ENCODE measurements at regions not wholly inside any gene's neighbourhood (a gene's known extent, or its start where the extent isn't known, plus 50 kb on each side); places are given as distances from the start of the nearest gene placed in this dataset.
A peak's percentile ranks its signal among the peaks of the same experiment; 100 is the strongest.

- H3K9me3 Mint-ChIP-seq: peaks cover 5% of the 10 kb centered on the region
Measured at GRCh38 chr11:109789901-109790300, 303.3 kb upstream of the ZC3H12C start.

GRCh38 chr11:109791337-109791736 is 301.9 kb upstream of the ZC3H12C start:
- Mint-ChIP-seq H3K27ac (no peak overlapping the region), H3K4me3 (no peak overlapping the region), H3K4me1 (peaks cover 12% of the 10 kb centered on the region), H3K36me3 (ENCODE audit: low read depth) (no peaks in the 10 kb centered on the region), H3K27me3 (ENCODE audit: insufficient read depth) (no peaks in the 10 kb centered on the region), H3K9me3 (peaks cover 5% of the 10 kb centered on the region)
- TF ChIP-seq CTCF (conservative IDR thresholded peaks at IDR 0.05): no peak
- peak overlapping the region; percentile 36 for H3K4me3 ChIP-seq (ENCODE audit: low read length)
- no peaks in the 10 kb centered on the region for H3K27me3 ChIP-seq (ENCODE audit: control insufficient read depth, insufficient read depth, low read length, poor library complexity, severe bottlenecking)
- no peaks in the 10 kb centered on the region for H3K4me1 ChIP-seq (ENCODE audit: control insufficient read depth, insufficient read depth, low read length)
- H3K36me3 ChIP-seq (ENCODE audit: control insufficient read depth, insufficient read depth, low read length): no peaks in the 10 kb centered on the region
- 93 to 100% methylated on average over 2 of the region's 2 CpGs for WGBS, 2 experiments (ENCODE audit: insufficient coverage in 1 of 2, insufficient read length in 1 of 2)
- no peak overlapping the region for H3K27ac ChIP-seq (ENCODE audit: low read depth, low read length)
- H3K9ac ChIP-seq (ENCODE audit: extremely low read depth, low read length, poor library complexity, severe bottlenecking): no peak overlapping the region
- no peak for DNase-seq
- H3K9me3 ChIP-seq (ENCODE audit: control insufficient read depth, low read length): peaks cover 29% of the 10 kb centered on the region

More at GRCh38 chr11:109789901-109790300, 303.3 kb upstream of the ZC3H12C start:
- no peak overlapping the region for H3K27ac Mint-ChIP-seq
- 50 to 60% methylated on average over 1 of the region's 1 CpG for WGBS, 2 experiments (ENCODE audit: insufficient coverage in 1 of 2, insufficient read length in 1 of 2)
- Histone ChIP-seq H3K4me1 (ENCODE audit: control insufficient read depth, insufficient read depth, low read length) (no peaks in the 10 kb centered on the region), H3K36me3 (ENCODE audit: control insufficient read depth, insufficient read depth, low read length) (no peaks in the 10 kb centered on the region), H3K27me3 (ENCODE audit: control insufficient read depth, insufficient read depth, low read length, poor library complexity, severe bottlenecking) (no peaks in the 10 kb centered on the region), H3K27ac (ENCODE audit: low read depth, low read length) (no peak overlapping the region), H3K9me3 (ENCODE audit: control insufficient read depth, low read length) (peaks cover 27% of the 10 kb centered on the region), H3K9ac (ENCODE audit: extremely low read depth, low read length, poor library complexity, severe bottlenecking) (no peak overlapping the region), H3K4me3 (ENCODE audit: low read length) (no peak overlapping the region)
- no peak overlapping the region for H3K4me3 Mint-ChIP-seq
- DNase-seq: no peak
- H3K27me3 Mint-ChIP-seq (ENCODE audit: insufficient read depth): no peaks in the 10 kb centered on the region
- no peaks in the 10 kb centered on the region for H3K36me3 Mint-ChIP-seq (ENCODE audit: low read depth)
- TF ChIP-seq CTCF (conservative IDR thresholded peaks at IDR 0.05): no peak
- H3K4me1 Mint-ChIP-seq: peaks cover 15% of the 10 kb centered on the region

GRCh38 chr11:109794501-109794900 is 298.7 kb upstream of the ZC3H12C start:
- Mint-ChIP-seq H3K9me3 (peaks cover 5% of the 10 kb centered on the region), H3K27ac (no peak overlapping the region), H3K4me1 (peaks cover 2% of the 10 kb centered on the region), H3K36me3 (ENCODE audit: low read depth) (no peaks in the 10 kb centered on the region), H3K27me3 (ENCODE audit: insufficient read depth) (no peaks in the 10 kb centered on the region), H3K4me3 (no peak overlapping the region)
- TF ChIP-seq CTCF (conservative IDR thresholded peaks at IDR 0.05): no peak
- Histone ChIP-seq H3K9me3 (ENCODE audit: control insufficient read depth, low read length) (peaks cover 36% of the 10 kb centered on the region), H3K9ac (ENCODE audit: extremely low read depth, low read length, poor library complexity, severe bottlenecking) (no peak overlapping the region), H3K4me3 (ENCODE audit: low read length) (no peak overlapping the region), H3K4me1 (ENCODE audit: control insufficient read depth, insufficient read depth, low read length) (no peaks in the 10 kb centered on the region), H3K36me3 (ENCODE audit: control insufficient read depth, insufficient read depth, low read length) (no peaks in the 10 kb centered on the region), H3K27ac (ENCODE audit: low read depth, low read length) (no peak overlapping the region), H3K27me3 (ENCODE audit: control insufficient read depth, insufficient read depth, low read length, poor library complexity, severe bottlenecking) (no peaks in the 10 kb centered on the region)
- 100% methylated on average over 3 of the region's 3 CpGs; no CpG with 5 or more reads in 1 of the 2 experiments for WGBS, 2 experiments (ENCODE audit: insufficient coverage in 1 of 2, insufficient read length in 1 of 2)
- no peak for DNase-seq
